ENCODE measurements at regions not wholly inside any gene's neighbourhood (a gene's known extent, or its start where the extent isn't known, plus 50 kb on each side); places are given as distances from the start of the nearest gene placed in this dataset.

- no peak for DNase-seq
Observed at GRCh38 chr7:438916-439315, 80.7 kb downstream of the PDGFA start.

GRCh38 chr7:440059-440749 is 79.4 kb downstream of the PDGFA start:
- no peak for DNase-seq
- TF ChIP-seq GATA1 (IDR thresholded peaks at IDR 0.05; ENCODE audit: low read depth, low read length), result no peak
- TF ChIP-seq POLR2A (IDR thresholded peaks at IDR 0.05; ENCODE audit: low read length), result no peak

More at GRCh38 chr7:438916-439315, 80.7 kb downstream of the PDGFA start:
- no peak for TF ChIP-seq POLR2A (IDR thresholded peaks at IDR 0.05; ENCODE audit: low read length)
- TF ChIP-seq GATA1 (IDR thresholded peaks at IDR 0.05; ENCODE audit: low read depth, low read length), result no peak

GRCh38 chr7:441684-442421 is 77.8 kb downstream of the PDGFA start:
- no peak for DNase-seq
- TF ChIP-seq GATA1 (IDR thresholded peaks at IDR 0.05; ENCODE audit: low read depth, low read length), result no peak
- no peak for TF ChIP-seq POLR2A (IDR thresholded peaks at IDR 0.05; ENCODE audit: low read length)

GRCh38 chr7:442457-442856 is 77.2 kb downstream of the PDGFA start:
- TF ChIP-seq POLR2A (IDR thresholded peaks at IDR 0.05; ENCODE audit: low read length), result no peak
- no peak for DNase-seq

GRCh38 chr7:443279-443833 is 76.3 kb downstream of the PDGFA start:
- no peak for DNase-seq
- TF ChIP-seq GATA1 (IDR thresholded peaks at IDR 0.05; ENCODE audit: low read depth, low read length), result no peak
- TF ChIP-seq POLR2A (IDR thresholded peaks at IDR 0.05; ENCODE audit: low read length), result no peak

GRCh38 chr7:444606-445005 is 75.0 kb downstream of the PDGFA start:
- DNase-seq, result no peak
- TF ChIP-seq GATA1 (IDR thresholded peaks at IDR 0.05; ENCODE audit: low read depth, low read length), result no peak
- no peak for TF ChIP-seq POLR2A (IDR thresholded peaks at IDR 0.05; ENCODE audit: low read length)

- TF ChIP-seq POLR2A (IDR thresholded peaks at IDR 0.05; ENCODE audit: low read length) (no peak), GATA1 (IDR thresholded peaks at IDR 0.05; ENCODE audit: low read depth, low read length) (no peak)
- DNase-seq, result no peak
Observed at GRCh38 chr7:445020-445419, 74.6 kb downstream of the PDGFA start.

GRCh38 chr7:445563-446288 is 73.9 kb downstream of the PDGFA start:
- TF ChIP-seq GATA1 (IDR thresholded peaks at IDR 0.05; ENCODE audit: low read depth, low read length) (no peak), POLR2A (IDR thresholded peaks at IDR 0.05; ENCODE audit: low read length) (no peak)
- no peak for DNase-seq

- no peak for DNase-seq
- no peak for TF ChIP-seq POLR2A (IDR thresholded peaks at IDR 0.05; ENCODE audit: low read length)
- no peak for TF ChIP-seq GATA1 (IDR thresholded peaks at IDR 0.05; ENCODE audit: low read depth, low read length)
Observed at GRCh38 chr7:446289-446935, 73.2 kb downstream of the PDGFA start.
